Ectodermal cell (in vitro differentiated cells): ENCODE measurements at regions not wholly inside any gene's neighbourhood (a gene's known extent, or its start where the extent isn't known, plus 50 kb on each side); places are given as distances from the start of the nearest gene placed in this dataset.

ENCODE experiments used
- H3K27ac ChIP-seq: 2 replicates; pipeline ENCODE4 v1.7.0; 2013; ENCODE audit warnings: mild to moderate bottlenecking, low read depth, low read length; ENCODE audit not compliant: insufficient read depth, poor library complexity, severe bottlenecking
- H3K27me3 ChIP-seq: 2 replicates; pipeline ENCODE4 v1.7.0; 2013; ENCODE audit warnings: mild to moderate bottlenecking, low read length; ENCODE audit not compliant: insufficient read depth, control insufficient read depth, poor library complexity, severe bottlenecking
- H3K36me3 ChIP-seq: one replicate; pipeline ENCODE4 v1.7.0; 2013; ENCODE audit warnings: low read length; ENCODE audit not compliant: control insufficient read depth, insufficient read depth
- H3K4me1 ChIP-seq: one replicate; pipeline ENCODE4 v1.7.0; 2013; ENCODE audit warnings: low read length; ENCODE audit not compliant: control insufficient read depth, insufficient read depth
- H3K4me3 ChIP-seq: 2 replicates; pipeline ENCODE4 v1.7.0; 2013; ENCODE audit warnings: low read depth, low read length, control low read depth; ENCODE audit not compliant: insufficient read depth
- H3K9me3 ChIP-seq: 2 replicates; pipeline ENCODE4 v1.7.0; 2013; ENCODE audit warnings: mild to moderate bottlenecking, low read length, moderate library complexity; ENCODE audit not compliant: control insufficient read depth
- WGBS, 2 experiments: methylation state at CpG; one replicate each; pipeline ENCODE4 v1.1.7; 2013; ENCODE audit warnings: missing lambda C conversion rate in 2 of 2; 5-methylcytosine and 5-hydroxymethylcytosine counted together

GRCh38 chr16:64185954-64186353 lies 935.9 kb downstream of the CDH11 start:
- Histone ChIP-seq H3K27ac (no peak overlapping the region), H3K36me3 (no peaks in the 10 kb centered on the region), H3K27me3 (no peaks in the 10 kb centered on the region), H3K9me3 (no peaks in the 10 kb centered on the region), H3K4me3 (no peak overlapping the region), H3K4me1 (no peaks in the 10 kb centered on the region)
- 94 to 100% methylated on average over 1 to 3 of the region's 3 CpGs for WGBS, 2 experiments

DNA sequence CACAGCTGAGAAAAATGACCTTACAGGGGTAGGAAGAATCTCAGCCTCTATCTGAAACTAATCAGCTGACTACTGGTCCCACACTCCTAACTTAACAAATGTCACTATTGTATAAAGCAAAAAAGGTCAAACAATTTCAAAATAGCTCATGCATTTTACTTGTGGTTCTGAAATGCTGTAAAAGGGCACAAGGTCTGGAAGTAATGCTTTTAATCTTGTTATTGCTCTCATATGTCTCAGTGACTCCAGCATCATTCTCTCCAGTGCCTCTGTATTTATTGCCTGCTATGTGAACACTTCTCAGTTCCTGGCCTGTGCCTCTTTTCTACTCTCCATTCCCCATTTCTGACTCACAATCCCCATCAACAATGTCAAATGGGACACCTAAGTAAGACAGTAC lies 937.7 kb downstream of the CDH11 start:
- no peak overlapping the region for H3K27ac ChIP-seq
- no peak overlapping the region for H3K4me3 ChIP-seq
- H3K27me3 ChIP-seq, result no peaks in the 10 kb centered on the region
- H3K9me3 ChIP-seq, result no peaks in the 10 kb centered on the region
- H3K36me3 ChIP-seq, result no peaks in the 10 kb centered on the region
- no peaks in the 10 kb centered on the region for H3K4me1 ChIP-seq

- Histone ChIP-seq H3K4me3 (no peak overlapping the region), H3K36me3 (no peaks in the 10 kb centered on the region), H3K9me3 (no peaks in the 10 kb centered on the region), H3K27me3 (no peaks in the 10 kb centered on the region), H3K4me1 (no peaks in the 10 kb centered on the region), H3K27ac (no peak overlapping the region)
- WGBS, 2 experiments, result 96 to 98% methylated on average over 3 of the region's 3 CpGs
Measured at GRCh38 chr16:64182985-64183384, 938.9 kb downstream of the CDH11 start.

DNA sequence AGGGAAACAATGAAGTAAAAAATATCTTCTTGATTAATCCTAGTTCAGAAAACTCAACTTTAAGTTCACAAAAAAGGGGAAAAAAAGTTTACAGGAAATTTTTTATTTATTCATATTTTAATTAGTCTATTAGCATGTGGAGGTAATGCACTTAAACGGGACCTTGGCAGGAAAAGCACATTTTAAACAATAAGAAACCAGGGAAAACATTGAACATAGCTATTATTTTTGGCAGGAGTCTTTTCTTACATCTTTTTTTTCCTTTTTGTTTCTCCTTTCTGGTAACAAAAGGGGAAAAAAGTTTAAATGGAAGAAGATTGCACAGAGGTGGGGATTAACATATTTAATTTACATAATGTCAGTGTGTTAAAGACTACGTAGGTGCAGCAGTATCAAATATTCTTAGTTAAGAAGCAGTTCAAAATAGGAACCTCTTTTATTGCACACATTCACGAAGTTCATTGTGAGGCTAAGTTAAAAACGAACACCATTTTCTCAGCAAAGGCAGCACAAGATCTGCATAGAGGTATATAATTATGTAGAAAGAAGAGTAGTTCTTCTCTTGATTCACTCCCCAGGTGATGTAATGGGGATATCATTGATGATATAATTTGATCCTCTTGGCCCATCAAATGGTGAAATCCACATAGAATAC lies 940.5 kb downstream of the CDH11 start:
- Histone ChIP-seq H3K4me3 (no peak overlapping the region), H3K4me1 (no peaks in the 10 kb centered on the region), H3K36me3 (no peaks in the 10 kb centered on the region), H3K9me3 (no peaks in the 10 kb centered on the region), H3K27ac (no peak overlapping the region), H3K27me3 (no peaks in the 10 kb centered on the region)
- whole genome bisulfite sequencing, 2 experiments, result 50 to 88% methylated on average over 1 to 4 of the region's 4 CpGs

DNA sequence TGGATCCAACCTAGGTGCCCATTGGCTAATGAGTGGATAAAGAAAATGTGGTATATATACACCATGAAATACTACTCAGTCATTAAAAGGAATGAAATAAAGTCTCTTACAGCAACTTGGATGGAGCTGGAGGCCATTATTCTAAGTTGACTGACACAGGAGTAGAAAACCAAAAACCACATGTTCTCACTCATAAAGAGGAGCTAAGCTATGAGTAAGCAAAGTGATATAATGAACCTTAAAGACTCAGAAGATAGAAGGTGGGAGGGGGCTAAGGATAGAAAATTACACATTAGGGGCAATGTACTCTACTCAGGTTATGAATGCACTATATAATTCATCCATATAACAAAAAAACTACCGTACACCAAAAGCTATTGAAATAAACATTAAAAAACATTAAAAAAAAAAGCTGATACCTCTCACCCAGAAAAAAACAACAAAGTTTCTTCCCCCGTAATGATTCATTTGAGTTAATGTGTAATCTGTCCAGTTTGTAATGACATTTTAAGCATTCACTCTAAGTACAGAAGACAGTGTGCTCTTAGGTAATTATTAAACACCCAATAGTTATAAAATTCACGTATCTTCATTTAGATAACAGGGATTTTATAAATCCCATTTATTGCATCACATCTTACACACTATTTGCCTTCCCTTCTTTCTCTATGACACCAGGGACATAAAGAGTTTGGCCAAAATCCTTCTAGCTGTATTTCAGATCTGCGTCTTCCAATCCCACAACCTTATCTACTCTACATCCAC lies 941.5 kb downstream of the CDH11 start:
- Histone ChIP-seq H3K9me3 (no peaks in the 10 kb centered on the region), H3K36me3 (no peaks in the 10 kb centered on the region), H3K27me3 (no peaks in the 10 kb centered on the region), H3K27ac (no peak overlapping the region), H3K4me1 (no peaks in the 10 kb centered on the region), H3K4me3 (no peak overlapping the region)
- WGBS, 2 experiments, result 92 to 93% methylated on average over 3 of the region's 4 CpGs

DNA sequence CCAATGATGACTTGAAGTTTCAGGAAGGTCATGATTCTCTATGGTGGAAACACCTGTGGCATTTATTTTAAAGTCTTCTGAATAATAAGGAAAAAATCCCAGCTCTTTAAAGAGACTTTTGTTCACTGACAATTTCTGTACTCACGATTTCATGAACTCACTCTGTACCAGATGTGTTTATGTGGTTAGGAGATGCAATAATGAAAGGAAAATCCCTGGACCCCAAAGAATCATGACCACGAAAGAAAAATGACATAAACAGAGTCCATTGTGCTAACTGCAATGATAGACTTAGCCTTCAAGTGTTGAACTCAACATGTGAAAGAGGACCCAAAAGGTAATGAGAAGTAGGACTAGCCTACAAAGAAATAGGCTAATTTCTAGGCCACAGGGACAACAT lies 947.5 kb downstream of the CDH11 start:
- no peak overlapping the region for H3K27ac ChIP-seq
- WGBS, 2 experiments, result 89 to 95% methylated on average over 2 of the region's 2 CpGs
- H3K4me1 ChIP-seq, result no peaks in the 10 kb centered on the region

GRCh38 chr16:64172652-64173051 lies 949.2 kb downstream of the CDH11 start:
- H3K9me3 ChIP-seq, result no peaks in the 10 kb centered on the region
- no peaks in the 10 kb centered on the region for H3K36me3 ChIP-seq
- no peak overlapping the region for H3K27ac ChIP-seq
- H3K4me3 ChIP-seq, result no peak overlapping the region
- no peaks in the 10 kb centered on the region for H3K27me3 ChIP-seq
- WGBS, 2 experiments, result 50 to 60% methylated on average over 2 to 3 of the region's 3 CpGs
- H3K4me1 ChIP-seq, result no peaks in the 10 kb centered on the region

More for the DNA sequence above, 947.5 kb downstream of the CDH11 start:
- Histone ChIP-seq H3K9me3 (no peaks in the 10 kb centered on the region), H3K27me3 (no peaks in the 10 kb centered on the region), H3K36me3 (no peaks in the 10 kb centered on the region), H3K4me3 (no peak overlapping the region)

GRCh38 chr16:64172226-64172625 lies 949.6 kb downstream of the CDH11 start:
- Histone ChIP-seq H3K27ac (no peak overlapping the region), H3K4me3 (no peak overlapping the region), H3K9me3 (no peaks in the 10 kb centered on the region), H3K36me3 (no peaks in the 10 kb centered on the region), H3K27me3 (no peaks in the 10 kb centered on the region), H3K4me1 (no peaks in the 10 kb centered on the region)
- WGBS, 2 experiments, result 88 to 91% methylated on average over 1 of the region's 1 CpG

GRCh38 chr16:64171632-64172031 lies 950.2 kb downstream of the CDH11 start:
- Histone ChIP-seq H3K36me3 (no peaks in the 10 kb centered on the region), H3K27ac (no peak overlapping the region), H3K4me3 (no peak overlapping the region), H3K27me3 (no peaks in the 10 kb centered on the region), H3K4me1 (no peaks in the 10 kb centered on the region), H3K9me3 (no peaks in the 10 kb centered on the region)
- WGBS, 2 experiments, result 95 to 98% methylated on average over 2 of the region's 2 CpGs

- H3K27me3 ChIP-seq, result no peaks in the 10 kb centered on the region
- WGBS, 2 experiments, result 90 to 100% methylated on average over 1 of the region's 1 CpG
- H3K4me3 ChIP-seq, result no peak overlapping the region
- no peaks in the 10 kb centered on the region for H3K4me1 ChIP-seq
- no peak overlapping the region for H3K27ac ChIP-seq
- no peaks in the 10 kb centered on the region for H3K36me3 ChIP-seq
- H3K9me3 ChIP-seq, result no peaks in the 10 kb centered on the region
Measured at GRCh38 chr16:64168371-64168770, 953.5 kb downstream of the CDH11 start.
